NT2/D1 (cell line): ENCODE measurements at regions not wholly inside any gene's neighbourhood (a gene's known extent, or its start where the extent isn't known, plus 50 kb on each side); places are given as distances from the start of the nearest gene placed in this dataset.

Source experiments
- DNase-seq: peaks from one replicate; pipeline ENCODE4 v3.0.0-alpha.2; 2011; ENCODE audit warnings: low read depth, low spot score
- H3K27me3 ChIP-seq: 2 replicates; pipeline ENCODE4 v1.6.0; 2011; ENCODE audit warnings: mild to moderate bottlenecking; ENCODE audit not compliant: insufficient read length, insufficient read depth
- H3K36me3 ChIP-seq: 2 replicates; pipeline ENCODE4 v1.6.1; 2011; ENCODE audit warnings: mild to moderate bottlenecking, low read length, mixed read lengths; ENCODE audit not compliant: insufficient read depth, insufficient read length
- H3K4me1 ChIP-seq: 2 replicates; pipeline ENCODE4 v1.5.1; 2011; ENCODE audit not compliant: insufficient read depth, insufficient read length
- H3K4me3 ChIP-seq: 2 replicates; pipeline ENCODE4 v1.5.1; 2011; ENCODE audit warnings: low read depth; ENCODE audit not compliant: insufficient read length
- H3K9ac ChIP-seq: 2 replicates; pipeline ENCODE4 v1.6.0; 2011; ENCODE audit warnings: low read depth; ENCODE audit not compliant: insufficient read length
- H3K9me3 ChIP-seq: 2 replicates; pipeline ENCODE4 v1.5.1; 2011; ENCODE audit warnings: mild to moderate bottlenecking, low read length; ENCODE audit not compliant: insufficient read depth
- SUZ12 ChIP-seq: IDR thresholded peaks from 2 replicates; pipeline ENCODE4 v1.6.1; 2011; ENCODE audit not compliant: insufficient read length, insufficient read depth; ENCODE audit errors: extremely low read depth
- YY1 ChIP-seq: IDR thresholded peaks from 2 replicates; pipeline ENCODE4 v1.6.1; 2011; ENCODE audit not compliant: insufficient read length, insufficient read depth
- ZNF274 ChIP-seq: IDR thresholded peaks from 2 replicates; pipeline ENCODE4 v1.6.1; 2011; ENCODE audit warnings: mild to moderate bottlenecking, low read depth, low read length

DNA sequence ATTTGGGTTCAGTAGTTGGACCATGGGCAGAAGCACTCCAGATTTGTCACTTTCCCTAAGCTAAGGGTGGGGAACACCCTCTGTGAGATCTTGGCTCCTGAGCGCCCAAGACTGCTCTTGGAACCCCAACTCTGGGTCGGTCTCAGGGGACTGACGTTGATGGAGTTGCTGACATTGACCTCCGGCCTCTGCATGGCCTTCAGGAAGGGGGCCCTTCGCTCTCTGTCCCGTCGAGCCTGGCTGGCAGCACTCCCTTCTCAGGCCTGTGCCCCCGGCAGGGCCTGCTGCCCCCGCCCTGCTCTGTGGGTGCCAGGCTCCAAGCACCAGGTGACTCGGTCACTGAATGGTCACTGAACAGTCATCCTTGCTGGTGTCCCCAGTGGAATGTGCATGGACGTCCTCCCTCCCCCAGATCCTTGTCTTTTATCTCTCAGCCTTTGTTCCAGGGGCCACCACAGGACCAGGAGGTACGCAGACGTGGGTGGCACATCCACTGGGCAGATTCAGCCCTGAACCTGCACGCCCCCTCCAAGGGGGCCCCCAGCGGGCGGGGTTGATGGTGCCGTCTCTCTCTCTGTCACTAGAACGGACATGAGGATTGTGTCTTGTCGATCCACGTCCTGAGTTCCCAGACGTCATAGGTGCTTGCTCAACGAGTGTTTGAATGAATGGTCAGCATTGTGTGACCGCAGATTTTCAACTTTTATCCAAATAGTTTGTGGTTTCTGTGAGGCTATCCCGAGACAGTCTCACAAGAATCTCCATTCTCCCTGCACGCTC, 314.5 kb downstream of the SEC14L1 start:
- Histone ChIP-seq H3K9ac (no peak overlapping the region), H3K9me3 (no peaks in the 10 kb centered on the region), H3K27me3 (no peaks in the 10 kb centered on the region), H3K4me3 (no peak overlapping the region), H3K4me1 (peaks cover 35% of the 10 kb centered on the region), H3K36me3 (peaks cover 58% of the 10 kb centered on the region)
- no peak for DNase-seq
- TF ChIP-seq SUZ12 = no peak
- no peak for TF ChIP-seq ZNF274
- TF ChIP-seq YY1 = no peak

DNA sequence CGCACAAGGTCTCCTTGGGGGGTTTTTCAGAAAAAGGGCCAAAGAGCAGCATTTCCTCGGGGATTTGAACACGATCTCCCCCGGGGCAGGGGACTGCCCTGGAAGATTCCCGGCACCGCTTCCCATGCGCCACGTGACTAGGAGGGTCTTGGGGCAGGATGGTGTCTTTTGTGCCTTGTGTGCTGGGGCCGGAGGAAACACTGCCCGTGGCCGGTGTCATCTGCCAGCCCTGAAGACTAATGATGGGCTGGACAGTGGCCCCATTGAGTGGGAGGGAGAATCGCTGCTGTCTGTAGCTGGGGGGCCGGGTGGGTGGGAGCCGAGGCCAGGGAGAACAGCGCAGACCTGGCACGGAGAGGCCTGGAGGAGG, 315.1 kb downstream of the SEC14L1 start:
- peaks cover 38% of the 10 kb centered on the region for H3K4me1 ChIP-seq

DNA sequence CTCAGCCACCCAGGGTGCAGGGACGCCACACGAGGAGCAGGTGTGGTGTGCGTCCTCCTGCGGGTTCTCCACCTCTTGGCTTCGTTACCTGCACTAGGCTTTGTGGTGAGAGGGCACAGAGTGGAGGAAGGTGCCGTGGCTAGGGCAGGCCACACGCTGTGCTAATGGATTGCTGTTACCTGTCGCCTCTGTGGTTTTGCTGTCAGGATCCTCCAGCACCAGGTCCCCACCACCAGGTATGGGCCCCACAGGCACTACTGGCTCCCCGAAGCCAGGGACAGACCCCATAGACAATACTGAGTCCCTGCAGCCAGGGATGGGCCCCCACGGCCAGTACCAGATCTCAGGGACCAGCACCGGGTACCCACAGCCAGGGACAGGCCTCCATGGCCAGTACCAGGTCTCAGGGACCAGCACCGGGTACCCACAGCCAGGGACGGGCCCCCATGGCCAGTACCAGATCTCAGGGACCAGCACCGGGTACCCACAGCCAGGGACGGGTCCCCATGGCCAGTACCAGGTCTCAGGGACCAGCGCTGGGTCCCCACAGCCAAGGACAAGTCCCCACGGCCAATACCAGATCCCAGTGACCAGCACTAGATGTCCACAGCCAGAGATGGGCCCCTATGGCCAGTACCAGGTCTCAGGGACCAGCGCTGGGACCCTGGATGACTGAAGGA, 315.6 kb downstream of the SEC14L1 start:
- Histone ChIP-seq H3K9me3 (no peaks in the 10 kb centered on the region), H3K4me3 (no peak overlapping the region), H3K27me3 (no peaks in the 10 kb centered on the region), H3K4me1 (peaks cover 38% of the 10 kb centered on the region), H3K36me3 (peaks cover 60% of the 10 kb centered on the region), H3K9ac (peak overlapping the region; percentile 17)
- TF ChIP-seq SUZ12 (no peak), YY1 (no peak), ZNF274 (no peak)
- DNase-seq = no peak

More for the DNA sequence above, 315.1 kb downstream of the SEC14L1 start:
- Histone ChIP-seq H3K9ac (peak overlapping the region; percentile 14), H3K36me3 (peaks cover 58% of the 10 kb centered on the region), H3K27me3 (no peaks in the 10 kb centered on the region), H3K9me3 (no peaks in the 10 kb centered on the region), H3K4me3 (no peak overlapping the region)
- no peak for DNase-seq
- TF ChIP-seq YY1 (no peak), SUZ12 (no peak), ZNF274 (no peak)

DNA sequence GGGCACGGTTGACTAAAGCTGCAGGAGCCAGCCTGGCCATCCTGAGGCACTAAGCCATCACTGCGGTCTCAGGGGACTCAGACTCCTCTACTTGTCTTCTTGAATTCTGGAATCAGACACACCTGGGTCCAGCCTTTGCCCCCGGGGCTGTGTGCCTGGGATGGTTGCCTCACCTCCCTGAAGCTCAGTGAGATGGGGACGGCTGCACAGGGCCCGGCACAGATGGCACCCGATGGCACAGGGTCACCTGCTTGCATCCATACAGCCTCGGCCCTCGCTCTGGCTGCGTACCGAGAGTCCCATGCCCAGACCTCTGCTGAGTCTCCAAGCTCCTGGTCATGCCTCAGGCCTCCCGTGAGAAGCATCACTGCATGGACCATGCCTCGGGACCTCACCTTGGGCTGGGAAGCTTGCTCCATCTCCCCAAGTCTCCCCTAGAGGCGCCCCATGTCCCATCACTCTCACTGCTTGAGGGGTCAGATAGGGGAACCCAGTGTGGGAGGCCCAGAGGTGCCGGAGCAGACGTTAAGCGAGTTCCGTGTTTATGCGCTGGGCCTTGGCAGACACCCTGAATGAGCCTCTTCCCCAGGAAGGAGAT, 316.3 kb downstream of the SEC14L1 start:
- peaks cover 38% of the 10 kb centered on the region for H3K4me1 ChIP-seq

DNA sequence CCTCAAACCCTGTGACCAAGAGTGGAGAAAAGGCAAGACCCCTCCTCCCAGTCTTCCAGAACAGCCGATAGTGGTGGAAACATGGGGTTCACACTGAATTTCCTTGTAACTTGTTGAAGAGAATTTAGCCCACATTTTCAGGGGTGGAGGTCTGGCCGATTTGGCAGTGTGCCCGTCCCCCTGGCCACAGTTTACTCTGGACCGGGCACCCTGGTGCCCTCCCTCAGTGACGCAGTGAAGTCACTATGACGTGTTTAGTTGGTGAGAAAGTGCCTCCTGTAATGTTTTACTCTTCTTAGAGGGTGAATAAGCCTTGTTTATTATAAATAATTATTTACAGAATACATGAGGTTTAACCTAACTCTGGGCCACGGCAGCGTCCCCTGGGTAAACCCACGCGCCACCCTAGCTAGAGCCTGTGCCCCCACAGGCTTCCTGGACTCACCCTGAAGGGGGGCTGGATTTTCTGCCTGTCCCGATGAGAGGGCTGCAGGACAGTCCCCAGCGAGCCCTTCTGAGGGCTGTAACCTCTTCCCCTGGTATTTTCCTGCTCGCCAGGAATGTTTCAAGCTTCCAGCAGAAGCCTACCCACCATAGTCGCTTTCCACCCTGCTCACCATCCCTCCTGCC, 316.9 kb downstream of the SEC14L1 start:
- Histone ChIP-seq H3K4me1 (peaks cover 32% of the 10 kb centered on the region), H3K9me3 (no peaks in the 10 kb centered on the region), H3K36me3 (peaks cover 65% of the 10 kb centered on the region), H3K4me3 (no peak overlapping the region), H3K9ac (no peak overlapping the region), H3K27me3 (no peaks in the 10 kb centered on the region)
- no peak for DNase-seq
- no peak for TF ChIP-seq SUZ12
- no peak for TF ChIP-seq ZNF274
- TF ChIP-seq YY1 = no peak

More for the DNA sequence above, 316.3 kb downstream of the SEC14L1 start:
- H3K4me3 ChIP-seq = no peak overlapping the region
- DNase-seq = no peak
- H3K27me3 ChIP-seq = no peaks in the 10 kb centered on the region
- H3K36me3 ChIP-seq = peaks cover 64% of the 10 kb centered on the region
- TF ChIP-seq YY1 (no peak), SUZ12 (no peak), ZNF274 (no peak)
- H3K9me3 ChIP-seq = no peaks in the 10 kb centered on the region
- H3K9ac ChIP-seq = peak overlapping the region; percentile 17

DNA sequence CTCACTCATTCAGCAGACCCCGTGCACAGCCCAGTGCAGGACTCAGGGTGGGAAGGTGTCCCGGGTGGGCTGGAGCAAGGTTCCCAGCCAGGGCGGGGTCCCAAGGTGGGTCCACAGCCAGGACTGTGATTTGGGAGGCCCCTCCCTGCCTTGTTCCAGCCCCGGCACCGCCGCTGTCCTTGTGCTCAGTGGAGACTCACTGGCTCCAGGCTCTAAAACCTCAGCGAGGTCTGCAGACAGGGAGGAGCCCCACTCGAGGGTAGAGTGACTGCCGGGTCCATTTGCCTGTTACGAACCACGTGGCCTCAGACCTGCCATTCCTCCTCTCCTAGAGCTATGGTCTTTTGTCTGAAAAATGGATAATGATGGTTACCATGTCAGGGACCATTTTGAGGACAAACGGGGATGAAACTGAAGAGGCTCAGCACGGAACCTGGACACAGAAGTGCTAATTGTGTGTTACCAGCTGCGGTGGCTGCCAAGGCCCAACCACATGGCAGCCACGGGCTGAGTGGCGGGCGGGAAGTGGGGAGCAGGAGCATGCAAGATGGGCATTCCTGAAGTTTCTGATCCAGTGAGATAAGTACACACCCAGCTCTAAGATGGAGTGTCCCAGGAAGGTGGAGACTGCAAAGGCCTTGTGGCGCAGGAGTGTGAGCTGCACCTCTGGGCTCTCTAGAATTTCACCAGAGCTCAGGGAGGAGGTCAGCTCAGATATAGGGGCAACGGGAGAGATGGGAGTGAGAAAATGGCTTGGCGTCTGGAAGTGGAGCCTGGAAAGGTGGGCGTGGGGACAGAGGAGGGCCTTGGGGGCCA, 317.6 kb downstream of the SEC14L1 start:
- Histone ChIP-seq H3K4me3 (no peak overlapping the region), H3K4me1 (peaks cover 32% of the 10 kb centered on the region), H3K27me3 (no peaks in the 10 kb centered on the region), H3K9me3 (no peaks in the 10 kb centered on the region), H3K36me3 (peaks cover 68% of the 10 kb centered on the region), H3K9ac (no peak overlapping the region)
- no peak for DNase-seq
- TF ChIP-seq SUZ12 = no peak
- TF ChIP-seq ZNF274 = no peak
- no peak for TF ChIP-seq YY1
